ENCODE measurements at regions not wholly inside any gene's neighbourhood (a gene's known extent, or its start where the extent isn't known, plus 50 kb on each side); places are given as distances from the start of the nearest gene placed in this dataset.

DNA sequence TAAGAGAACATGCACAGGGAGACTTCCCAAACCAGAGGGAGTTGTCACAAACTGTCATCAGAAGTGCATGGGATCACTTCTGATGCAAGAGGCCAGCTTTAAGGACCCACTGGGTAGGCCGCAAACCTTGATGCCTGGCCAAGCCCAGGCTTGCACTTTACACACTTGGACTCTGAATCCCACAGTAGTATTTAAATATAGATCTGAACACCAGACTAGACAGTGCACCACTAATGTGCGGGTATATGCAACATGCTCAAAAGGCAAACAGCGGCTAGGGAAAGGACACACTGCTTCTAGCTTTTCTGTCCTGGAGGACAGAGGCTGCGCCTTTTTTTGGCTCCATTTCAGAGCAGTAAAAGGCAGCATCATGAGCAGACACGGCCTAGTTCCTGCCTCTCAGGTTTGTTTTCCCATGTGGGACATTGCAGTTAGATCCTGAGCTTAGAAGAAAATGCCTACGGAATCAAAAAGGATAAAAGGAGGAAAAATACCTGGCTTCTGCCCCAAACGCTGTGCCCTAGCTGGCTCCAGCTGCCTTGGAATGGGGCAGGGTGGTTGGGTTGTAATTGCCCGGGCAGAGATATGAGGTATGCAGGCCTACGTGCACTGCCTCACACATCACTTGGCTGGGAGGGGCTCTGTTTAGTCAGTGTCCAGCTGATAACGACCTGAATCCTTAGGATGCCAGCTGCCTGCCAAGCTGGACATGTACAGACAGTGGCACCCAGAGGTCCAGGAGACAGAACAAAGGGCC lies 84.5 kb upstream of the EGLN3 start:
- no peak overlapping the region for H3K9ac ChIP-seq (ENCODE audit: low read length)

DNA sequence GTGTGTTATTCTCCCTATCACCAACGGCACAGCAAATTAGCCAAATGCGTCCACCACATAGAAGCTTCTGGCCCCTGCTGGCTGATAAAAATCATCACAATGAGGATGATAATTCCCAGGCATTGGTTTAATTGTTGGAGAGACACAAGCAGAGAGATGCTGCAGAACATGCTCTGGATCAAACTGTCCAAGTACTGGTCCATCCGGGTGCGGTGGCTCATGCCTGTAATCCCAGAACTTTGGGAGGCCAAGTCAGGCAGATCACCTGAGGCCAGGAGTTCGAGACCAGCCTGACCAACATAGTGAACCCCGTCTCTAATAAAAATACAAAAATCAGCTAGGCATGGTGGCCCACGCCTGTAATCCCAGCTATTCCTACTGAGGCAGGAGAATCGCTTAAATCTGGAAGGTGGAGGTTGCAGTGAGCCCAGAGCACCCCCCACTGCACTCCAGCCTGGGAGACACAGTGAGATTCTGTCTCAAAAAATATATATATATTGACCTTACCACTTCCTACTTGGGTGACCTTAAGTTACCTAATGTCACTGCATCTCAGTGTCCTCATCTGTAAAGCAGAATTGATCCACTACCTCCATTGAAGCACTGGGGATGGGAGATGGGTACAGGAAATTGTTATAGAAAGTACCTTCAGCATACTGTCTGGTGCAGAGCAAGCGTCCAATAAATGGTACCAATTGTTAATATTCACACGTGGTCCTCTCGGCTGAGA lies 83.7 kb upstream of the EGLN3 start:
- Histone ChIP-seq H3K27ac (ENCODE audit: low read length) (no peak overlapping the region), H3K9ac (ENCODE audit: low read length) (no peak overlapping the region), H2AFZ (ENCODE audit: low read depth, low read length) (no peak overlapping the region), H3K4me3 (ENCODE audit: low read length) (no peak overlapping the region), H4K20me1 (ENCODE audit: insufficient read depth, low read length) (no peaks in the 10 kb centered on the region), H3K36me3 (replicated peaks; ENCODE audit: low read depth, low read length) (no peaks in the 10 kb centered on the region), H3K9me3 (ENCODE audit: insufficient read depth, low read length) (no peaks in the 10 kb centered on the region), H3K27me3 (ENCODE audit: low read depth, low read length) (no peaks in the 10 kb centered on the region), H3K4me2 (ENCODE audit: low read length) (no peak overlapping the region), H3K4me1 (ENCODE audit: low read length) (no peaks in the 10 kb centered on the region), H3K79me2 (ENCODE audit: low read length) (no peaks in the 10 kb centered on the region)
- TF ChIP-seq EZH2phosphoT487 (IDR thresholded peaks at IDR 0.05; ENCODE audit: low read depth): no peak

More for the DNA sequence above, 84.5 kb upstream of the EGLN3 start:
- Histone ChIP-seq H3K9me3 (ENCODE audit: insufficient read depth, low read length) (no peaks in the 10 kb centered on the region), H3K4me3 (ENCODE audit: low read length) (no peak overlapping the region), H3K4me2 (ENCODE audit: low read length) (no peak overlapping the region), H4K20me1 (ENCODE audit: insufficient read depth, low read length) (no peaks in the 10 kb centered on the region), H3K36me3 (replicated peaks; ENCODE audit: low read depth, low read length) (no peaks in the 10 kb centered on the region), H3K27me3 (ENCODE audit: low read depth, low read length) (no peaks in the 10 kb centered on the region), H2AFZ (ENCODE audit: low read depth, low read length) (no peak overlapping the region), H3K4me1 (ENCODE audit: low read length) (no peaks in the 10 kb centered on the region), H3K27ac (ENCODE audit: low read length) (no peak overlapping the region), H3K79me2 (ENCODE audit: low read length) (no peaks in the 10 kb centered on the region)
- no peak for TF ChIP-seq EZH2phosphoT487 (IDR thresholded peaks at IDR 0.05; ENCODE audit: low read depth)
- TF ChIP-seq, protein P1, sequence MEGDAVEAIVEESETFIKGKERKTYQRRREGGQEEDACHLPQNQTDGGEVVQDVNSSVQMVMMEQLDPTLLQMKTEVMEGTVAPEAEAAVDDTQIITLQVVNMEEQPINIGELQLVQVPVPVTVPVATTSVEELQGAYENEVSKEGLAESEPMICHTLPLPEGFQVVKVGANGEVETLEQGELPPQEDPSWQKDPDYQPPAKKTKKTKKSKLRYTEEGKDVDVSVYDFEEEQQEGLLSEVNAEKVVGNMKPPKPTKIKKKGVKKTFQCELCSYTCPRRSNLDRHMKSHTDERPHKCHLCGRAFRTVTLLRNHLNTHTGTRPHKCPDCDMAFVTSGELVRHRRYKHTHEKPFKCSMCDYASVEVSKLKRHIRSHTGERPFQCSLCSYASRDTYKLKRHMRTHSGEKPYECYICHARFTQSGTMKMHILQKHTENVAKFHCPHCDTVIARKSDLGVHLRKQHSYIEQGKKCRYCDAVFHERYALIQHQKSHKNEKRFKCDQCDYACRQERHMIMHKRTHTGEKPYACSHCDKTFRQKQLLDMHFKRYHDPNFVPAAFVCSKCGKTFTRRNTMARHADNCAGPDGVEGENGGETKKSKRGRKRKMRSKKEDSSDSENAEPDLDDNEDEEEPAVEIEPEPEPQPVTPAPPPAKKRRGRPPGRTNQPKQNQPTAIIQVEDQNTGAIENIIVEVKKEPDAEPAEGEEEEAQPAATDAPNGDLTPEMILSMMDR (IDR thresholded peaks at IDR 0.05; ENCODE audit: low read depth, low read length): no peak

DNA sequence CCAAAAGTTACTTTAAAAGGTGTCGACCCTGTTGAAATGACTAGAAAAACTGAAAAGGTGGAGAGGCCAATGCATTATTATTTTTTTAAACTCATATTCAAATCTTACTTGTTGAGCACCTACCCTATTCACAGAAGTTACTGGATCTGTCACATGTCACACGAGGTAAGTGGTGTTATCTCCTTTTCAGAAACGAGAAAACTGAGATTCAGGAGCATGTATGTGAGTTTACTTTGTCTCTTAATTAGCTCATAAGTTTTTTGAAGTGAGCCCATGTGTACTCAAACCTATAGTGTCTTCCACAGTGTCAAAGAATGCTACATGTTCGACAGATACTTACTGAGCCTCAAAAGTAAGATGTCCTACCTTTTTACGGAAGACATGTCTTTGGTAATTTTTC lies 81.8 kb upstream of the EGLN3 start:
- no peaks in the 10 kb centered on the region for H3K36me3 ChIP-seq (replicated peaks; ENCODE audit: low read depth, low read length)
- H3K9me3 ChIP-seq (ENCODE audit: insufficient read depth, low read length): no peaks in the 10 kb centered on the region
- no peak overlapping the region for H3K4me3 ChIP-seq (ENCODE audit: low read length)
- H3K27ac ChIP-seq (ENCODE audit: low read length): no peak overlapping the region
- H4K20me1 ChIP-seq (ENCODE audit: insufficient read depth, low read length): no peaks in the 10 kb centered on the region
- H2AFZ ChIP-seq (ENCODE audit: low read depth, low read length): no peak overlapping the region
- H3K4me1 ChIP-seq (ENCODE audit: low read length): no peaks in the 10 kb centered on the region
- H3K79me2 ChIP-seq (ENCODE audit: low read length): no peaks in the 10 kb centered on the region
- TF ChIP-seq EZH2phosphoT487 (IDR thresholded peaks at IDR 0.05; ENCODE audit: low read depth): no peak
- TF ChIP-seq, protein P1 (IDR thresholded peaks at IDR 0.05; ENCODE audit: low read depth, low read length): no peak
- H3K4me2 ChIP-seq (ENCODE audit: low read length): no peak overlapping the region
- H3K9ac ChIP-seq (ENCODE audit: low read length): no peak overlapping the region
- H3K27me3 ChIP-seq (ENCODE audit: low read depth, low read length): no peaks in the 10 kb centered on the region

DNA sequence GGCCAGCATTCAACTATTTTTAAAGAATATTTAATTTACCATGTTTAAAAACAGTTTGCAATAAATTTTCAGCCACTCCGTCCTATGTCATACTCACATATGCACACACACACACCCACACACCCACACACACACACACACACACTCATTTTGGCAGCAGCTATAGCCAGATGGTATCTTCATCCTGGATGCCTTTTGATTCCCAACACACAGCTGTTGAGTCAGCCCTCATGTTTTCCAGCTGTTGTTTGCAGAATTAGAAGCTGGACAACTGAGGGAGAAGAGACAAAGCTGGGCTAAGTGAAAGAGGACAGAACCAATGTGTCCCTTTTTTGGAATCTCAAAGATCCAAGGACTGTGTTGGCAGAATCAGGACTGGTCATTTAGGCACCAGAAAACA lies 80.0 kb upstream of the EGLN3 start:
- H3K27ac ChIP-seq (ENCODE audit: low read length): no peak overlapping the region
- H3K9me3 ChIP-seq (ENCODE audit: insufficient read depth, low read length): no peaks in the 10 kb centered on the region
- H4K20me1 ChIP-seq (ENCODE audit: insufficient read depth, low read length): no peaks in the 10 kb centered on the region
- H3K27me3 ChIP-seq (ENCODE audit: low read depth, low read length): no peaks in the 10 kb centered on the region
- H3K79me2 ChIP-seq (ENCODE audit: low read length): no peaks in the 10 kb centered on the region
- no peak overlapping the region for H2AFZ ChIP-seq (ENCODE audit: low read depth, low read length)
- TF ChIP-seq, protein P1 (IDR thresholded peaks at IDR 0.05; ENCODE audit: low read depth, low read length): no peak
- no peak for TF ChIP-seq EZH2phosphoT487 (IDR thresholded peaks at IDR 0.05; ENCODE audit: low read depth)
- no peaks in the 10 kb centered on the region for H3K36me3 ChIP-seq (replicated peaks; ENCODE audit: low read depth, low read length)
- H3K4me1 ChIP-seq (ENCODE audit: low read length): no peaks in the 10 kb centered on the region
- no peak overlapping the region for H3K9ac ChIP-seq (ENCODE audit: low read length)
- H3K4me2 ChIP-seq (ENCODE audit: low read length): no peak overlapping the region
- no peak overlapping the region for H3K4me3 ChIP-seq (ENCODE audit: low read length)

Data from OCI-LY3 (cell line).